PC-3 (cell line): ENCODE measurements at regions not wholly inside any gene's neighbourhood (a gene's known extent, or its start where the extent isn't known, plus 50 kb on each side); places are given as distances from the start of the nearest gene placed in this dataset.
A peak's percentile ranks its signal among the peaks of the same experiment; 100 is the strongest.

ENCODE experiments used
- ATAC-seq: fragments of 200-7000 bp; cut with Tn5 transposase; 2 replicates; pipeline ENCODE4 v1.9.1; 2020; ENCODE audit warnings: mild to moderate bottlenecking, moderate library complexity
- BruUV-seq: library from RNA; stranded (reverse); fragments of 400-500 nt; replicated peaks from 2 replicates; lab custom pipeline; 2021; lab: Mats Ljungman, UMichigan
- CTCF ChIA-PET: fragments of 300-600 bp; sonication (Branson Sonifier 250); formaldehyde crosslinking; loops from one replicate; lab custom pipeline; 2022; ENCODE audit warnings: antibody characterized with exemption; lab: Charles Lee
- POLR2A ChIA-PET: fragments of 300-600 bp; sonication (Branson Sonifier 250); formaldehyde crosslinking; loops from one replicate; lab custom pipeline; 2022; ENCODE audit warnings: antibody characterized with exemption; ENCODE audit not compliant: unreplicated experiment; lab: Charles Lee
- DNase-seq: peaks from one replicate; pipeline ENCODE4 v3.0.0-alpha.2; 2015
- H2AFZ ChIP-seq: fragments of 300-600 bp; sonication (generic); 2 replicates; pipeline ENCODE4 v1.6.0; 2016; ENCODE audit warnings: antibody characterized with exemption, low read length
- H3F3A ChIP-seq: fragments of 300-600 bp; sonication (generic); one replicate; pipeline ENCODE4 v1.6.0; 2017; ENCODE audit warnings: antibody characterized with exemption, low read length, control low read depth, mild to moderate bottlenecking; ENCODE audit not compliant: unreplicated experiment
- H3K27ac ChIP-seq: fragments of 300-600 bp; sonication (generic); 2 replicates; pipeline ENCODE4 v1.5.1; 2016; ENCODE audit warnings: mild to moderate bottlenecking, low read length
- H3K27me3 ChIP-seq: fragments of 300-600 bp; sonication (generic); 2 replicates; pipeline ENCODE4 v1.6.1; 2016; ENCODE audit warnings: low read length, mixed read lengths
- H3K36me3 ChIP-seq: fragments of 300-600 bp; sonication (generic); 2 replicates; pipeline ENCODE4 v1.6.1; 2016; ENCODE audit warnings: low read depth, mixed run types, low read length, mixed read lengths
- H3K4me1 ChIP-seq: fragments of 300-600 bp; sonication (generic); 2 replicates; pipeline ENCODE4 v1.5.1; 2016; ENCODE audit warnings: low read length; ENCODE audit not compliant: insufficient read depth
- H3K4me2 ChIP-seq: fragments of 300-600 bp; sonication (generic); 2 replicates; pipeline ENCODE4 v1.6.0; 2016; ENCODE audit warnings: low read length
- H3K4me3 ChIP-seq: fragments of 300-600 bp; sonication (generic); 2 replicates; pipeline ENCODE4 v1.5.1; 2016; ENCODE audit warnings: mild to moderate bottlenecking, low read length, mixed read lengths
- H3K79me2 ChIP-seq: fragments of 300-600 bp; sonication (generic); 2 replicates; pipeline ENCODE4 v1.6.1; 2017; ENCODE audit warnings: low read length, mixed read lengths
- H3K9ac ChIP-seq: fragments of 300-600 bp; sonication (generic); 2 replicates; pipeline ENCODE4 v1.6.0; 2016; ENCODE audit warnings: mild to moderate bottlenecking, low read length
- H3K9me2 ChIP-seq: fragments of 300-600 bp; sonication (generic); replicated peaks from 2 replicates; pipeline ENCODE4 v1.6.1; 2016; ENCODE audit warnings: mixed run types, low read length, mixed read lengths
- H3K9me3 ChIP-seq: fragments of 300-600 bp; sonication (generic); 2 replicates; pipeline ENCODE4 v1.6.1; 2016; ENCODE audit warnings: low read length, mixed read lengths
- H4K20me1 ChIP-seq: fragments of 300-600 bp; sonication (generic); 2 replicates; pipeline ENCODE4 v1.6.1; 2016; ENCODE audit warnings: low read length, mixed read lengths
- CTCF ChIP-seq: fragments of 300-600 bp; sonication (generic); conservative IDR thresholded peaks from 2 replicates; pipeline ENCODE4 v1.5.1; 2017; ENCODE audit warnings: antibody characterized with exemption, low read depth, mild to moderate bottlenecking, low read length
- EZH2 ChIP-seq: fragments of 300-600 bp; sonication (generic); IDR thresholded peaks from one replicate; pipeline ENCODE4 v1.6.1; 2017; ENCODE audit warnings: antibody characterized with exemption, mild to moderate bottlenecking, low read length; ENCODE audit not compliant: unreplicated experiment
- EZH2phosphoT487 ChIP-seq: fragments of 300-600 bp; sonication (generic); IDR thresholded peaks from 2 replicates; pipeline ENCODE4 v1.6.1; 2018; ENCODE audit warnings: mild to moderate bottlenecking, antibody characterized with exemption, low read length, borderline replicate concordance
- intact Hi-C: fragments of 100-400 bp; cut with micrococcal nuclease; formaldehyde crosslinking; loops from 2 replicates; pipeline ENCODE4 v1.9.0; 2023

GRCh38 chr22:27583856-27584255, 217.7 kb downstream of the MN1 start:
- intact Hi-C loops, result no loop called here
- ATAC-seq, result no peak
- no TSS peak for BruUV-seq

GRCh38 chr22:27585141-27585540, 216.4 kb downstream of the MN1 start:
- Histone ChIP-seq H3K4me2 (peak overlapping the region; percentile 33), H3K27ac (peak overlapping the region; percentile 76), H3K9ac (no peak overlapping the region), H2AFZ (no peak overlapping the region), H3K79me2 (no peaks in the 10 kb centered on the region), H3K9me2 (no peaks in the 10 kb centered on the region), H3K4me1 (peaks cover 24% of the 10 kb centered on the region), H3F3A (no peaks in the 10 kb centered on the region), H3K36me3 (no peaks in the 10 kb centered on the region), H4K20me1 (no peaks in the 10 kb centered on the region), H3K9me3 (no peaks in the 10 kb centered on the region), H3K27me3 (no peaks in the 10 kb centered on the region), H3K4me3 (no peak overlapping the region)
- TF ChIP-seq EZH2phosphoT487, result no peak
- TF ChIP-seq CTCF, result no peak
- TF ChIP-seq EZH2, result no peak
- intact Hi-C loops, result no loop called here
- ChIA-PET CTCF (no interaction called here), POLR2A (no interaction called here)
- no TSS peak for BruUV-seq
- DNase-seq (peak; percentile 77), ATAC-seq (peak; percentile 88)

More at GRCh38 chr22:27583856-27584255, 217.7 kb downstream of the MN1 start:
- Histone ChIP-seq H3K79me2 (no peaks in the 10 kb centered on the region), H3K27me3 (no peaks in the 10 kb centered on the region), H3K4me1 (peaks cover 24% of the 10 kb centered on the region), H3K4me2 (no peak overlapping the region), H3F3A (no peaks in the 10 kb centered on the region), H4K20me1 (no peaks in the 10 kb centered on the region), H3K27ac (no peak overlapping the region), H3K9ac (no peak overlapping the region), H3K36me3 (no peaks in the 10 kb centered on the region), H3K9me2 (no peaks in the 10 kb centered on the region), H3K9me3 (no peaks in the 10 kb centered on the region), H3K4me3 (no peak overlapping the region), H2AFZ (no peak overlapping the region)
- ChIA-PET CTCF (no interaction called here), POLR2A (no interaction called here)
- DNase-seq, result no peak
- TF ChIP-seq EZH2, result no peak

GRCh38 chr22:27588268-27588667, 213.3 kb downstream of the MN1 start:
- Histone ChIP-seq H3K79me2 (no peaks in the 10 kb centered on the region), H3K9ac (no peak overlapping the region), H3K4me3 (no peak overlapping the region), H3K27ac (peak overlapping the region; percentile 43), H3F3A (no peaks in the 10 kb centered on the region), H4K20me1 (no peaks in the 10 kb centered on the region), H3K36me3 (no peaks in the 10 kb centered on the region), H3K9me3 (no peaks in the 10 kb centered on the region), H3K9me2 (no peaks in the 10 kb centered on the region), H3K4me1 (peaks cover 24% of the 10 kb centered on the region), H2AFZ (no peak overlapping the region), H3K4me2 (no peak overlapping the region), H3K27me3 (no peaks in the 10 kb centered on the region)
- peak; percentile 55 for DNase-seq
- ChIA-PET POLR2A (no interaction called here), CTCF (no interaction called here)
- ATAC-seq, result peak; percentile 22; the same call in 1 of the 2 replicates
- intact Hi-C loops, result no loop called here
- BruUV-seq, result no TSS peak
- TF ChIP-seq CTCF (no peak), EZH2phosphoT487 (no peak), EZH2 (no peak)
